ENCODE measurements at regions not wholly inside any gene's neighbourhood (a gene's known extent, or its start where the extent isn't known, plus 50 kb on each side); places are given as distances from the start of the nearest gene placed in this dataset.

- no peaks in the 10 kb centered on the region for H3K9me2 ChIP-seq (ENCODE audit: insufficient read depth)
- no peaks in the 10 kb centered on the region for H3K79me2 ChIP-seq (ENCODE audit: insufficient read depth, low read length)
- DNase-seq (ENCODE audit: low read depth, low spot score) (no peak), ATAC-seq (no peak)
- H3K36me3 ChIP-seq (ENCODE audit: control insufficient read depth in 1 of 2, insufficient read depth in 2 of 2, low read length in 2 of 2) = no peaks in the 10 kb centered on the region
- H3K27me3 ChIP-seq (ENCODE audit: insufficient read depth, low read length) = no peaks in the 10 kb centered on the region
- RAD21 ChIA-PET (ENCODE audit: low non-redundant PET in 1 of 2, low total read pairs in 2 of 2, uncharacterized antibody in 2 of 2, unreplicated experiment in 2 of 2) = no interaction called here
- no peak for TF ChIP-seq EZH2phosphoT487 (IDR thresholded peaks at IDR 0.05; ENCODE audit: borderline replicate concordance)
- TF ChIP-seq, protein P1, sequence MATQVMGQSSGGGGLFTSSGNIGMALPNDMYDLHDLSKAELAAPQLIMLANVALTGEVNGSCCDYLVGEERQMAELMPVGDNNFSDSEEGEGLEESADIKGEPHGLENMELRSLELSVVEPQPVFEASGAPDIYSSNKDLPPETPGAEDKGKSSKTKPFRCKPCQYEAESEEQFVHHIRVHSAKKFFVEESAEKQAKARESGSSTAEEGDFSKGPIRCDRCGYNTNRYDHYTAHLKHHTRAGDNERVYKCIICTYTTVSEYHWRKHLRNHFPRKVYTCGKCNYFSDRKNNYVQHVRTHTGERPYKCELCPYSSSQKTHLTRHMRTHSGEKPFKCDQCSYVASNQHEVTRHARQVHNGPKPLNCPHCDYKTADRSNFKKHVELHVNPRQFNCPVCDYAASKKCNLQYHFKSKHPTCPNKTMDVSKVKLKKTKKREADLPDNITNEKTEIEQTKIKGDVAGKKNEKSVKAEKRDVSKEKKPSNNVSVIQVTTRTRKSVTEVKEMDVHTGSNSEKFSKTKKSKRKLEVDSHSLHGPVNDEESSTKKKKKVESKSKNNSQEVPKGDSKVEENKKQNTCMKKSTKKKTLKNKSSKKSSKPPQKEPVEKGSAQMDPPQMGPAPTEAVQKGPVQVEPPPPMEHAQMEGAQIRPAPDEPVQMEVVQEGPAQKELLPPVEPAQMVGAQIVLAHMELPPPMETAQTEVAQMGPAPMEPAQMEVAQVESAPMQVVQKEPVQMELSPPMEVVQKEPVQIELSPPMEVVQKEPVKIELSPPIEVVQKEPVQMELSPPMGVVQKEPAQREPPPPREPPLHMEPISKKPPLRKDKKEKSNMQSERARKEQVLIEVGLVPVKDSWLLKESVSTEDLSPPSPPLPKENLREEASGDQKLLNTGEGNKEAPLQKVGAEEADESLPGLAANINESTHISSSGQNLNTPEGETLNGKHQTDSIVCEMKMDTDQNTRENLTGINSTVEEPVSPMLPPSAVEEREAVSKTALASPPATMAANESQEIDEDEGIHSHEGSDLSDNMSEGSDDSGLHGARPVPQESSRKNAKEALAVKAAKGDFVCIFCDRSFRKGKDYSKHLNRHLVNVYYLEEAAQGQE (IDR thresholded peaks at IDR 0.05; ENCODE audit: low read depth) = no peak
- TF ChIP-seq ZBTB33 (IDR thresholded peaks at IDR 0.05; ENCODE audit: extremely low read depth, insufficient replicate concordance, low read length) = no peak
- TF ChIP-seq POLR2AphosphoS5 (IDR thresholded peaks at IDR 0.05; ENCODE audit: low read depth, low read length) = no peak
- TF ChIP-seq FOSL1 (IDR thresholded peaks at IDR 0.05; ENCODE audit: low read depth) = no peak
- TF ChIP-seq, protein P2, sequence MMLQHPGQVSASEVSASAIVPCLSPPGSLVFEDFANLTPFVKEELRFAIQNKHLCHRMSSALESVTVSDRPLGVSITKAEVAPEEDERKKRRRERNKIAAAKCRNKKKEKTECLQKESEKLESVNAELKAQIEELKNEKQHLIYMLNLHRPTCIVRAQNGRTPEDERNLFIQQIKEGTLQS (IDR thresholded peaks at IDR 0.05) = no peak
- TF ChIP-seq, protein P3, sequence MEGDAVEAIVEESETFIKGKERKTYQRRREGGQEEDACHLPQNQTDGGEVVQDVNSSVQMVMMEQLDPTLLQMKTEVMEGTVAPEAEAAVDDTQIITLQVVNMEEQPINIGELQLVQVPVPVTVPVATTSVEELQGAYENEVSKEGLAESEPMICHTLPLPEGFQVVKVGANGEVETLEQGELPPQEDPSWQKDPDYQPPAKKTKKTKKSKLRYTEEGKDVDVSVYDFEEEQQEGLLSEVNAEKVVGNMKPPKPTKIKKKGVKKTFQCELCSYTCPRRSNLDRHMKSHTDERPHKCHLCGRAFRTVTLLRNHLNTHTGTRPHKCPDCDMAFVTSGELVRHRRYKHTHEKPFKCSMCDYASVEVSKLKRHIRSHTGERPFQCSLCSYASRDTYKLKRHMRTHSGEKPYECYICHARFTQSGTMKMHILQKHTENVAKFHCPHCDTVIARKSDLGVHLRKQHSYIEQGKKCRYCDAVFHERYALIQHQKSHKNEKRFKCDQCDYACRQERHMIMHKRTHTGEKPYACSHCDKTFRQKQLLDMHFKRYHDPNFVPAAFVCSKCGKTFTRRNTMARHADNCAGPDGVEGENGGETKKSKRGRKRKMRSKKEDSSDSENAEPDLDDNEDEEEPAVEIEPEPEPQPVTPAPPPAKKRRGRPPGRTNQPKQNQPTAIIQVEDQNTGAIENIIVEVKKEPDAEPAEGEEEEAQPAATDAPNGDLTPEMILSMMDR (IDR thresholded peaks at IDR 0.05 in 2 of 3, conservative IDR thresholded peaks at IDR 0.05 in 1 of 3; ENCODE audit: borderline replicate concordance in 1 of 3, insufficient read depth in 1 of 3, low read depth in 2 of 3, low read length in 2 of 3) = no peak
- no peak for TF ChIP-seq CEBPB (IDR thresholded peaks at IDR 0.05; ENCODE audit: low read depth)
- TF ChIP-seq, protein P4, sequence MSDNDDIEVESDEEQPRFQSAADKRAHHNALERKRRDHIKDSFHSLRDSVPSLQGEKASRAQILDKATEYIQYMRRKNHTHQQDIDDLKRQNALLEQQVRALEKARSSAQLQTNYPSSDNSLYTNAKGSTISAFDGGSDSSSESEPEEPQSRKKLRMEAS (IDR thresholded peaks at IDR 0.05) = no peak
- H2AFZ ChIP-seq (ENCODE audit: low read depth, low read length, poor library complexity, severe bottlenecking) = no peak overlapping the region
- CTCF ChIA-PET = no interaction called here
- POLR2A ChIA-PET = no interaction called here
- peaks cover 5 to 24% of the 10 kb centered on the region in 2 experiments; a peak in 2 of 4 replicates for H3K9me3 ChIP-seq (ENCODE audit: control insufficient read depth in 1 of 2, insufficient read depth in 1 of 2, low read depth in 1 of 2, low read length in 2 of 2)
- H3K27ac ChIP-seq (ENCODE audit: low read depth, low read length) = no peak overlapping the region
- no peak overlapping the region for H3K4me3 ChIP-seq (replicated peaks in 1 of 2; ENCODE audit: low read depth in 1 of 2, low read length in 2 of 2)
- H4K20me1 ChIP-seq (ENCODE audit: insufficient read depth) = no peaks in the 10 kb centered on the region
- no peaks in the 10 kb centered on the region for H3K4me1 ChIP-seq (ENCODE audit: control insufficient read depth in 1 of 2, insufficient read depth in 2 of 2, low read length in 2 of 2)
- no TSS peak for BruUV-seq (replicated peaks)
- H3K9ac ChIP-seq (ENCODE audit: low read length) = no peak overlapping the region
- intact Hi-C loops (cut with micrococcal nuclease) = no loop called here
- no peak overlapping the region for H3K4me2 ChIP-seq (ENCODE audit: low read length)
Observed at GRCh38 chr10:8979976-8980375, 925.5 kb downstream of the GATA3 start.

All from HCT116 (cell line).